ENCODE measurements at regions not wholly inside any gene's neighbourhood (a gene's known extent, or its start where the extent isn't known, plus 50 kb on each side); places are given as distances from the start of the nearest gene placed in this dataset.
"Not testable (repeated sequence)": the region's sequence is repeated elsewhere in the genome, so short reads cannot be mapped to it uniquely, and the experiment has no call there.

GRCh38 chr12:93093243-93093642 is 164.1 kb upstream of the EEA1 start:
- Histone ChIP-seq H3K4me1 (ENCODE audit: insufficient read depth, low read length) (peaks cover 42% of the 10 kb centered on the region), H3K27ac (ENCODE audit: low read length) (no peak overlapping the region), H3K27me3 (ENCODE audit: low read length) (no peaks in the 10 kb centered on the region), H3K79me2 (ENCODE audit: low read length) (no peaks in the 10 kb centered on the region), H3K4me3 (ENCODE audit: low read length) (no peak overlapping the region), H4K20me1 (ENCODE audit: low read length) (no peaks in the 10 kb centered on the region), H3K4me2 (ENCODE audit: low read length) (no peak overlapping the region), H2AFZ (ENCODE audit: low read length) (no peak overlapping the region), H3K36me3 (ENCODE audit: low read depth, low read length) (no peaks in the 10 kb centered on the region), H3F3A (ENCODE audit: low read length, unreplicated experiment) (peaks cover 10% of the 10 kb centered on the region), H3K9me2 (replicated peaks; ENCODE audit: low read length) (no peaks in the 10 kb centered on the region), H3K9ac (ENCODE audit: low read length) (no peak overlapping the region), H3K9me3 (ENCODE audit: low read length) (no peaks in the 10 kb centered on the region)
- ChIA-PET CTCF (no interaction called here), POLR2A (ENCODE audit: unreplicated experiment) (no interaction called here)
- intact Hi-C loops (cut with micrococcal nuclease) = loop anchor here (5.0 kb wide), 3 partner anchors 101 to 304 kb away; partner anchors contain the start of gene NUDT4
- ATAC-seq = no peak
- no TSS peak for BruUV-seq (replicated peaks)
- no peak for DNase-seq
- TF ChIP-seq EZH2phosphoT487 (IDR thresholded peaks at IDR 0.05; ENCODE audit: borderline replicate concordance, low read length) (no peak), CTCF (conservative IDR thresholded peaks at IDR 0.05; ENCODE audit: low read depth, low read length) (no peak), EZH2 (IDR thresholded peaks at IDR 0.05; ENCODE audit: low read length, unreplicated experiment) (no peak)

GRCh38 chr12:93094222-93094621 is 165.1 kb upstream of the EEA1 start:
- H3K36me3 ChIP-seq (ENCODE audit: low read depth, low read length); BruUV-seq (replicated peaks); H3K9ac ChIP-seq (ENCODE audit: low read length); H3K27me3 ChIP-seq (ENCODE audit: low read length); H3K27ac ChIP-seq (ENCODE audit: low read length); H3K9me2 ChIP-seq (replicated peaks; ENCODE audit: low read length); H3K79me2 ChIP-seq (ENCODE audit: low read length); H4K20me1 ChIP-seq (ENCODE audit: low read length); ATAC-seq; POLR2A ChIA-PET (ENCODE audit: unreplicated experiment); H3K4me3 ChIP-seq (ENCODE audit: low read length); DNase-seq; H3K4me2 ChIP-seq (ENCODE audit: low read length); H2AFZ ChIP-seq (ENCODE audit: low read length); H3K9me3 ChIP-seq (ENCODE audit: low read length); CTCF ChIA-PET: not testable (repeated sequence)
- peaks cover 10% of the 10 kb centered on the region for H3F3A ChIP-seq (ENCODE audit: low read length, unreplicated experiment)
- H3K4me1 ChIP-seq (ENCODE audit: insufficient read depth, low read length) = peaks cover 37% of the 10 kb centered on the region
- intact Hi-C loops (cut with micrococcal nuclease) = loop anchor here (5.0 kb wide), 3 partner anchors 102 to 303 kb away; partner anchors contain the start of gene NUDT4

GRCh38 chr12:93094988-93095737 is 166.1 kb upstream of the EEA1 start:
- no TSS peak for BruUV-seq (replicated peaks)
- TF ChIP-seq EZH2 (IDR thresholded peaks at IDR 0.05; ENCODE audit: low read length, unreplicated experiment) (no peak), EZH2phosphoT487 (IDR thresholded peaks at IDR 0.05; ENCODE audit: borderline replicate concordance, low read length) (no peak), CTCF (conservative IDR thresholded peaks at IDR 0.05; ENCODE audit: low read depth, low read length) (no peak)
- POLR2A ChIA-PET (ENCODE audit: unreplicated experiment) = no interaction called here
- Histone ChIP-seq H3K4me3 (ENCODE audit: low read length) (no peak overlapping the region), H3K9me2 (replicated peaks; ENCODE audit: low read length) (no peaks in the 10 kb centered on the region), H3K79me2 (ENCODE audit: low read length) (no peaks in the 10 kb centered on the region), H2AFZ (ENCODE audit: low read length) (no peak overlapping the region), H3K4me2 (ENCODE audit: low read length) (no peak overlapping the region), H3K9me3 (ENCODE audit: low read length) (no peaks in the 10 kb centered on the region), H3K36me3 (ENCODE audit: low read depth, low read length) (no peaks in the 10 kb centered on the region), H3F3A (ENCODE audit: low read length, unreplicated experiment) (peaks cover 3% of the 10 kb centered on the region), H4K20me1 (ENCODE audit: low read length) (no peaks in the 10 kb centered on the region), H3K9ac (ENCODE audit: low read length) (no peak overlapping the region), H3K27ac (ENCODE audit: low read length) (no peak overlapping the region), H3K4me1 (ENCODE audit: insufficient read depth, low read length) (peaks cover 28% of the 10 kb centered on the region), H3K27me3 (ENCODE audit: low read length) (no peaks in the 10 kb centered on the region)
- ATAC-seq (no peak), DNase-seq (no peak)
- intact Hi-C loops (cut with micrococcal nuclease) = loop anchor here (5.0 kb wide), 3 partner anchors 103 to 302 kb away; partner anchors contain the start of gene NUDT4
- CTCF ChIA-PET = no interaction called here

Data from PC-3 (cell line).